Large intestine (tissue), 3 donors: ENCODE measurements at regions not wholly inside any gene's neighbourhood (a gene's known extent, or its start where the extent isn't known, plus 50 kb on each side); places are given as distances from the start of the nearest gene placed in this dataset.
A peak's percentile ranks its signal among the peaks of the same experiment; 100 is the strongest.
"Not testable (repeated sequence)": the region's sequence is repeated elsewhere in the genome, so short reads cannot be mapped to it uniquely, and the experiment has no call there.

Source experiments
- DNase-seq, 2 donors: peaks; one replicate each; pipeline versions ENCODE4 v3.0.0 to v3.0.0-alpha.2; 2013
- H3K27ac ChIP-seq: one replicate; pipeline ENCODE4 v1.5.1; 2013; ENCODE audit warnings: low read length
- H3K27me3 ChIP-seq: 2 replicates; pipeline ENCODE4 v1.6.1; 2013; ENCODE audit warnings: low read length; ENCODE audit not compliant: control insufficient read depth, insufficient read depth
- H3K36me3 ChIP-seq: 2 replicates; pipeline ENCODE4 v1.6.1; 2013; ENCODE audit warnings: low read length; ENCODE audit not compliant: control insufficient read depth, insufficient read depth
- H3K4me1 ChIP-seq: one replicate; pipeline ENCODE4 v1.6.1; 2013; ENCODE audit warnings: low read length; ENCODE audit not compliant: control insufficient read depth, insufficient read depth
- H3K4me3 ChIP-seq: one replicate; pipeline ENCODE4 v1.5.1; 2013; ENCODE audit warnings: low read length
- H3K9me3 ChIP-seq: one replicate; pipeline ENCODE4 v1.6.1; 2013; ENCODE audit warnings: mild to moderate bottlenecking, low read depth, low read length, moderate library complexity; ENCODE audit not compliant: control insufficient read depth
- WGBS: methylation state at CpG from one replicate; pipeline ENCODE4 v1.1.5; 2013; ENCODE audit warnings: low lambda C conversion rate; ENCODE audit not compliant: insufficient coverage; 5-methylcytosine and 5-hydroxymethylcytosine counted together

DNA sequence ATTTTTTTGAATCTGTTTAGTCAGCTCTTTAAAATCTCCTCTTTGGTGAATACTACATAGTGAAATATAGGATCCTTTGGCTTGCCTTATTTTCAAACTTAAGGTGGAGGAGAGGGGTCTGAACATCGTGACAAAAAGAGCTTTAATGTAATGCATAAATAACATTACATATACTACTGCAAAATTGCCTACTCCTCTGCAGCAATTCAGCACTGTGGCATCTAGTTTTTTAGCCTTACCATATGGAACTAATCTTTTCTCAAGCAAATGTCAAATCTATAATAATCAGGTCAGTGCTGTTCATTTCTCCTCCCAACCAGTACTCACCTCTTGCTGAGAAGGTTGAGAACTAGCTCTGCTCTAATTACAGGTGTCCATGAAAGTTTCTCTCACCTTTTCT is 394.0 kb upstream of the CDIN1 start:
- Histone ChIP-seq H3K36me3 (no peaks in the 10 kb centered on the region), H3K27me3 (no peaks in the 10 kb centered on the region), H3K4me3 (no peak overlapping the region), H3K9me3 (no peaks in the 10 kb centered on the region), H3K27ac (no peak overlapping the region), H3K4me1 (no peaks in the 10 kb centered on the region)
- no CpG with 5 or more reads among the region's 1 CpG for WGBS
- no peak for DNase-seq

DNA sequence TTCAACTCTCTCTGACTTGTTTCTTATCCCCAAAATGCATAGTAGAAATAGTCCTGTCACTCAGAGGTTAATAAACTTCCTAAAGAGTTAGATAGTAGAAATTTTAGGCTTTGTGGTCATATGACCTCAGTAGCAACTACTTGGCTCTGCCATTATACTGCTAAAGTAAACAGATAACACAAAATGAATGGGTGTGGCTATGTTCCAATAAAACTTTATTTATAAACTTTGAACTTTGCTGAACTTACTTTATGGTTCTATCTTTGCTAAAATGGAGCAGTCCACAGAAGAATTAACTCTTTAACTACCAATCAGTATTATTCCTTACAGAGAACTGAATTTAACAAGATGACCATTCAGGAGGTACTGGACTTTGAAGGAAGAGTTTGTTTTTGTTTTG is 393.6 kb upstream of the CDIN1 start:
- H3K27ac ChIP-seq: no peak overlapping the region
- no peak for DNase-seq
- H3K27me3 ChIP-seq: no peaks in the 10 kb centered on the region
- no peaks in the 10 kb centered on the region for H3K36me3 ChIP-seq
- no peak overlapping the region for H3K4me3 ChIP-seq
- H3K9me3 ChIP-seq: no peaks in the 10 kb centered on the region
- H3K4me1 ChIP-seq: no peaks in the 10 kb centered on the region

DNA sequence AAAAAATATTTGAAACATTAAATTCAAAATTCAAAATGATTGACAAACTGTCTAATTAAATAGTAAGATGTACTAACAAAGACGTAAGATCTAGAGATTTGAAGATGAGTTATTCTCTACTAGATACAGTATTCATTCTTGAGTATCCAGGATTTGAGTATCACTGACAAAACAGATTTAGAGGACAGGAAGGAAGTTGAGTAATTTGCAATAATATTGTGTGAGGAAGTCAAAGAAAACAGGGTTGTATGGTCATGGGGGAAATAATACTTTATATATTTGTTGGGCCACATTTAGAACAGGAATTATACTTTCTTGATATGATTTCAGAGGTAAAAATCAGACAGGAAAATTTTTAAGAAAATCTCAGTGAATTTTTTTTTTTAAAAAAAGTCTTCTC is 393.1 kb upstream of the CDIN1 start:
- Histone ChIP-seq H3K4me1 (no peaks in the 10 kb centered on the region), H3K36me3 (no peaks in the 10 kb centered on the region), H3K4me3 (no peak overlapping the region), H3K9me3 (no peaks in the 10 kb centered on the region), H3K27me3 (no peaks in the 10 kb centered on the region), H3K27ac (no peak overlapping the region)
- DNase-seq: no peak
- 100% methylated on average over 1 of the region's 1 CpG for WGBS

DNA sequence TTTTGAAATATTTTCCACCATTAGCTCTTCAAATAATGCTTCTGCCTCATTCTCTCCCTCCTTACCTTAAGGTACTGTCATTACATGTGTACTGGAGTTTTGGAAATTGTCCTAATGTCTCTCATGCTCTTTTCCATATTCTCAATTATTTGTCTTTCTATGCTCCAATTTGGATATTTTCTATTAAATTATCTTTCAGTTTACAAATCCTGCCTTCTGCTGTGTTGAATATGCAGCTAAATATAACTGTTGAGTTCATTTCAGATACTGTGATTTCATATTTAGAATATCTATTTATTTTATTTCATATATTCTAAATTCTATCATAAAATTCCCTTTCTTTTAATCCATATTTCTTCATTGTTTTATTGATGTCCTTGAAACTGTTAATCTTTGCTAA is 388.0 kb upstream of the CDIN1 start:
- Histone ChIP-seq H3K9me3 (peaks cover 4% of the 10 kb centered on the region), H3K4me3 (no peak overlapping the region), H3K27me3 (no peaks in the 10 kb centered on the region), H3K4me1 (no peaks in the 10 kb centered on the region), H3K27ac (no peak overlapping the region), H3K36me3 (no peaks in the 10 kb centered on the region)
- DNase-seq: no peak

DNA sequence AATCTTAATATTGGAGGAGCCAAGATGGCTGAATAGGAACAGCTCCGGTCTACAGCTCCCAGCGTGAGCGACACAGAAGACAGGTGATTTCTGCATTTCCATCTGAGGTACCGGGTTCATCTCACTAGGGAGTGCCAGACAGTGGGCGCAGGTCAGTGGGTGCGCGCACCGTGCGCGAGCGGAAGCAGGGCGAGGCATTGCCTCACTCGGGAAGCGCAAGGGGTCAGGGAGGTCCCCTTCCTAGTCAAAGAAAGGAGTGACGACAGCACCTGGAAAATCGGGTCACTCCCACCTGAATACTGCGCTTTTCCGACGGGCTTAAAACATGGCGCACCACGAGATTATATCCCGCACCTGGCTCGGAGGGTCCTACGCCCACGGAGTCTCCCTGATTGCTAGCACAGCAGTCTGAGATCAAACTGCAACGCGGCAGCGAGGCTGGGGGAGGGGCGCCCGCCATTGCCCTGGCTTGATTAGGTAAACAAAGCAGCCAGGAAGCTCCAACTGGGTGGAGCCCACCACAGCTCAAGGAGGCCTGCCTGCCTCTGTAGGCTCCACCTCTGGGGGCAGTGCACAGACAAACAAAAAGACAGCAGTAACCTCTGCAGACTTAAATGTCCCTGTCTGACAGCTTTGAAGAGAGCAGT is 383.9 kb upstream of the CDIN1 start:
- not testable (repeated sequence) for H3K27ac ChIP-seq, H3K9me3 ChIP-seq, H3K4me1 ChIP-seq, DNase-seq, H3K27me3 ChIP-seq, H3K4me3 ChIP-seq, H3K36me3 ChIP-seq
- WGBS: no CpG with 5 or more reads among the region's 30 CpGs

DNA sequence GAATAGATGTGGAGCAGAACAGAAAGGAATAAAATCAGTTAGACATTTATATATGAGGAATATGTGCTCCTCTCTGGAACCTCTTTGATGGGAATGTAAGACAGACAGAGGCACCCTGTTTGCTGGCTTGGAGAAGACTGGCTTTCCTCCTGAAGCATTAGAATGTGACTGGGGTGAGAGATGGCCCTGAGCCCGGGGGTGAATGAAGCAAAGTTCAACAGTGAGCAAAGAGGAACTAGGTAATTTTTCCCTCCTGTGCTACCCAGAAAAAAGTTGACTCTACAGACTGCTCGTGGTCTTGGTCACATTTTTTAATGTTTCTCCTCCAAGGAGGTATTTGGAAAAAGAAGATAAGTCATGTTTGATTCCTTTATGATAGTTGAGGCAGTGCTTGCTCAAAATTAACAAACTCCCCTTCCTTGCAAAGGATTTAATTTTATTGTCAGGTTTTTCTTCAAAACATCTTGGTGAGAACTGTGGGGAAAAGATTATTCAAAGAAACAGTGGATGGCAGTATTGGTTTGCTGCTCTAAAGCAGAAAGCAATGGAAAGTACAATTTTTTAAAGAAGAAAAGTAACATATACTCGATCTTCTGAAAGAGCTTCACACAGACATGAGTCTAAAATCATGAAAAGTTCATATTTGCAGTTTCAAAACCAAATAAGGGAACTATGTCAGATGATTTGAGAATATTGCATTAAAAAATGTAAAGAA is 370.4 kb upstream of the CDIN1 start:
- no peak for DNase-seq
- H3K9me3 ChIP-seq: no peaks in the 10 kb centered on the region
- H3K27me3 ChIP-seq: no peaks in the 10 kb centered on the region
- H3K27ac ChIP-seq: no peak overlapping the region
- H3K4me3 ChIP-seq: no peak overlapping the region
- 67% methylated on average over 1 of the region's 3 CpGs for WGBS
- H3K4me1 ChIP-seq: no peaks in the 10 kb centered on the region
- no peaks in the 10 kb centered on the region for H3K36me3 ChIP-seq

DNA sequence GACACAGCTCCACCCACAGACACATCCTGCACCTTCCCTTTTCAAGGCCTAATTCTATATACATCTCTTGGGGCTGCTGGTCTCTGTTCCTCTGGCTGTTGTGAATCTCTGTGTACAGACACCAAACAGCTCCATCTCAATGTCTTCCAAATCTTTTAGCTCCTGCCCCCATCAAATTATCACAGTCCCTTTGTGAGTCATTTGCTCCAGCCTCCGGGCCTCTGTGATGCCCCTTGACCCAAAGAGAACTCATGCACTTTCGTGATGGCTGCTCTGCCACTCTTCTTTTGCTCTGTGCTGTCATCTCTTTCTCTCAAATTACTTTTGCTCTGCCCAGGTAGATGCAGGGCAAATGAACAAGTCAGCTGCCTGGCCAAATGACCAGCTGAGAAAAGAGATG is 369.0 kb upstream of the CDIN1 start:
- H3K27ac ChIP-seq: no peak overlapping the region
- H3K4me1 ChIP-seq: no peaks in the 10 kb centered on the region
- no peaks in the 10 kb centered on the region for H3K27me3 ChIP-seq
- WGBS: no CpG with 5 or more reads among the region's 2 CpGs
- H3K36me3 ChIP-seq: no peaks in the 10 kb centered on the region
- no peaks in the 10 kb centered on the region for H3K9me3 ChIP-seq
- H3K4me3 ChIP-seq: no peak overlapping the region
- DNase-seq: no peak

DNA sequence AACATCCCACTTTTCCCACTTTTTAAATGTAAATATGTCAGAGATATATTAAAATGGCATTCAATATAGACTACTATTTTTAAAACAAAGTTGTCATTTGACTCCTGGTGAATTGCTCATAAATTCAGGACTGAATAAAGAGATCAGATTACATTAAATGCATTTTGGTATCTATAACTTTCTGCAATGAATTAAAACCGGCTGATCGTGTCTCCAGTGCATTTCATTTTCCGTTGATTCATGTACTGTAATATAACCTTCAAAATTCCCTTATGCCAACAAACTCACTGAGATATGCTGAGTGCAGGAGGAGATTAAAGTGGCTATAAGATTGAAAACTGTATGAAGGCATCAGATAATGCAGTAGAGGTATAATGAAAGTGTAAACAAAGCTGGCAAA is 361.1 kb upstream of the CDIN1 start:
- no CpG with 5 or more reads among the region's 3 CpGs for WGBS
- Histone ChIP-seq H3K36me3 (no peaks in the 10 kb centered on the region), H3K27ac (no peak overlapping the region)

DNA sequence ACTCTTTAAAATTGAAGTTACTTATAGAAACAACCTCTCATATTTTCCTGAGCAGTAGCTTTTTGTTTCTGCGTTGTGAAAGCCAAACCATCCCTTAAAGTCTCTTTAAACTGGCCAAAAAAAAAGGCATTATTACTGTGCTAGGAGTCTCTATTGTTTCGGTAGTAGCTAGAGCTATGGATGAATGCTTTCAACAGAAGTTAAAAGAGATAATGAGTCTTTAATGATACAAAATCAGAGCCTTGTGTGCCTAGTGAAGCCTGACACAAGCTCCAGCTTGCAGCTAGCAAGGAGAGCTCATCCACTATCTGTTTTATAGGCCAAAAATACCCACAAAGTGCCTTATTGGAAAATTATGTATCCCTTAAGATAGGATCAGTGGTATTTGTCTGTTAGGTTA is 360.4 kb upstream of the CDIN1 start:
- Histone ChIP-seq H3K9me3 (peaks cover 2% of the 10 kb centered on the region), H3K27ac (no peak overlapping the region), H3K36me3 (no peaks in the 10 kb centered on the region), H3K4me3 (no peak overlapping the region), H3K27me3 (no peaks in the 10 kb centered on the region), H3K4me1 (no peaks in the 10 kb centered on the region)
- 63% methylated on average over 2 of the region's 2 CpGs for WGBS
- DNase-seq: no peak

More for the DNA sequence above, 361.1 kb upstream of the CDIN1 start:
- Histone ChIP-seq H3K27me3 (no peaks in the 10 kb centered on the region), H3K4me3 (no peak overlapping the region), H3K9me3 (peaks cover 2% of the 10 kb centered on the region), H3K4me1 (no peaks in the 10 kb centered on the region)
- no peak for DNase-seq

DNA sequence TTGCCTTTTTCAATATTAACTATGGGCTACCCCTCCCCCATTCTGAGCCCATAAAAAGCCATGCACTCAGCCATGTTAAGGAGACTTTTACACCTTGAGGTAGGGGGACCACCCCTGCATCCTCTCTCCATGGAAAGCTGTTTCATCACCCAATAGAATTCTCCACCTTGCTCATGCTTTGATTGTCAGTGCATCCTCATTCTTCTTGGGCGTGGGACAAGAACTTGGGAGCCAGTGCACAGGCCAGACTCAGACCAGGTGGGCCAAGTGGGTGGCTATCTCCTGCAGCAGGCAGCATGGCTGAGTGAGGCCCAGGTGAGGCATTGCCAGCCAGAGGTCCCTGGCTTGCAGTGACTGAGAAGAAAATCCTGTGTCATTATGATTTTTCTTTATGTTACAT is 357.4 kb upstream of the CDIN1 start:
- Histone ChIP-seq H3K27ac (no peak overlapping the region), H3K4me3 (no peak overlapping the region), H3K9me3 (peaks cover 2% of the 10 kb centered on the region), H3K36me3 (no peaks in the 10 kb centered on the region), H3K4me1 (no peaks in the 10 kb centered on the region), H3K27me3 (no peaks in the 10 kb centered on the region)
- no CpG with 5 or more reads among the region's 1 CpG for WGBS
- peak in 1 of 2 donors; percentile 3 for DNase-seq

DNA sequence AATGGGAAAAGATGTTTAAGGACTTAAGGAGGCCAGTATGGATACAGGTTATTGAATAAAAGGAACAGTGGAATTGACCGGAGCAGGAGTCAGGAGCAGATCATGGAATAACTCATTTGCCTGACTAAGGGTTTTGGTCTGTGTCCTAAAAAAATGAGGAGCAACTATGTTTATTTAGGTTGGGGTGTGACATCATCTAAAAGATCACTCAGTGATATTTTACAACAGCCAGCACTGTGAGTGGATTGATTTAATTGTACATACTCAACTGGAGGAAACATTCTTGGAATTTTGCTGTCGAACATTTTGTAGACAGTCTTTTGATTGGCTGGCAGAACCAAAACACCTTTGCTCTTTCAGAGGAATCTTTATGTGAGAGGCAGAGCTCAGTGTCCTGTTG is 348.6 kb upstream of the CDIN1 start:
- H3K4me3 ChIP-seq: no peak overlapping the region
- no peaks in the 10 kb centered on the region for H3K27me3 ChIP-seq
- no CpG with 5 or more reads among the region's 2 CpGs for WGBS
- no peaks in the 10 kb centered on the region for H3K36me3 ChIP-seq
- no peak for DNase-seq
- no peaks in the 10 kb centered on the region for H3K9me3 ChIP-seq
- no peaks in the 10 kb centered on the region for H3K4me1 ChIP-seq
- no peak overlapping the region for H3K27ac ChIP-seq
